ENCODE measurements at regions not wholly inside any gene's neighbourhood (a gene's known extent, or its start where the extent isn't known, plus 50 kb on each side); places are given as distances from the start of the nearest gene placed in this dataset.
A peak's percentile ranks its signal among the peaks of the same experiment; 100 is the strongest.

DNA sequence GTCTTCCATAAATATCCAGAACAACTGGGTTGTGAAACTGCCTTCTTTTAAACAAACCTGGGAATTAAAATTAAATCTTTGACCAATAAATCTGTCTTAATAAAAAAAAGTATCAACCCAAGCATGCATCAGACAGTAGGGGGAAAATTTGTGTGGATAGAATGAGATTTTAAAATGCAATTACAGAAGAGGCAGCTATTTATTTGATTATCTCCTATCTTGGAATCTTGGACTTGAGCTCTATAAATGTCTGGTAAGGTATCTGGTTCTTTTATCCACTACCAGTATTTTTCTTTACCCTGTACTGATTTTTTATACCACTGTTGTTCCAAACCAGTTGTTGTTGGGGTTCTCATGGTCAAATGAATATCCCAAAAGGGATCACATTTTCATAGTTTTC, 157.6 kb upstream of the VEPH1 start:
- Mint-ChIP-seq H3K36me3 (ENCODE audit: low read depth) (no peaks in the 10 kb centered on the region), H3K4me1 (no peaks in the 10 kb centered on the region), H3K9me3 (no peaks in the 10 kb centered on the region), H3K27ac (no peak overlapping the region), H3K4me3 (no peak overlapping the region), H3K27me3 (peaks cover 11% of the 10 kb centered on the region)
- ATAC-seq (replicated peaks), result no peak

- Mint-ChIP-seq H3K27me3 (no peaks in the 10 kb centered on the region), H3K4me3 (no peak overlapping the region), H3K9me3 (no peaks in the 10 kb centered on the region), H3K4me1 (no peaks in the 10 kb centered on the region), H3K36me3 (ENCODE audit: low read depth) (no peaks in the 10 kb centered on the region), H3K27ac (no peak overlapping the region)
- no peak for ATAC-seq (replicated peaks)
Measured at GRCh38 chr3:157652366-157652765, 149.2 kb upstream of the VEPH1 start.

- H3K27ac Mint-ChIP-seq, result no peak overlapping the region
- no peaks in the 10 kb centered on the region for H3K4me1 Mint-ChIP-seq
- no peak for ATAC-seq (replicated peaks)
- no peaks in the 10 kb centered on the region for H3K36me3 Mint-ChIP-seq (ENCODE audit: low read depth)
- H3K9me3 Mint-ChIP-seq, result no peaks in the 10 kb centered on the region
- H3K27me3 Mint-ChIP-seq, result no peaks in the 10 kb centered on the region
- no peak overlapping the region for H3K4me3 Mint-ChIP-seq
Measured at GRCh38 chr3:157650699-157651098, 147.5 kb upstream of the VEPH1 start.

- H3K27ac Mint-ChIP-seq, result no peak overlapping the region
- H3K4me1 Mint-ChIP-seq, result no peaks in the 10 kb centered on the region
- no peaks in the 10 kb centered on the region for H3K9me3 Mint-ChIP-seq
- H3K4me3 Mint-ChIP-seq, result no peak overlapping the region
- H3K27me3 Mint-ChIP-seq, result no peaks in the 10 kb centered on the region
- no peak for ATAC-seq (replicated peaks)
- H3K36me3 Mint-ChIP-seq (ENCODE audit: low read depth), result no peaks in the 10 kb centered on the region
Measured at GRCh38 chr3:157650172-157650571, 147.0 kb upstream of the VEPH1 start.

GRCh38 chr3:157649511-157649910, 146.3 kb upstream of the VEPH1 start:
- Mint-ChIP-seq H3K9me3 (no peaks in the 10 kb centered on the region), H3K27ac (no peak overlapping the region), H3K4me3 (no peak overlapping the region), H3K27me3 (no peaks in the 10 kb centered on the region), H3K4me1 (no peaks in the 10 kb centered on the region), H3K36me3 (ENCODE audit: low read depth) (no peaks in the 10 kb centered on the region)
- ATAC-seq (replicated peaks), result no peak

GRCh38 chr3:157647820-157648219, 144.6 kb upstream of the VEPH1 start:
- Mint-ChIP-seq H3K27ac (no peak overlapping the region), H3K27me3 (no peaks in the 10 kb centered on the region), H3K4me3 (no peak overlapping the region), H3K4me1 (no peaks in the 10 kb centered on the region), H3K9me3 (no peaks in the 10 kb centered on the region), H3K36me3 (ENCODE audit: low read depth) (no peaks in the 10 kb centered on the region)
- ATAC-seq (replicated peaks), result no peak

DNA sequence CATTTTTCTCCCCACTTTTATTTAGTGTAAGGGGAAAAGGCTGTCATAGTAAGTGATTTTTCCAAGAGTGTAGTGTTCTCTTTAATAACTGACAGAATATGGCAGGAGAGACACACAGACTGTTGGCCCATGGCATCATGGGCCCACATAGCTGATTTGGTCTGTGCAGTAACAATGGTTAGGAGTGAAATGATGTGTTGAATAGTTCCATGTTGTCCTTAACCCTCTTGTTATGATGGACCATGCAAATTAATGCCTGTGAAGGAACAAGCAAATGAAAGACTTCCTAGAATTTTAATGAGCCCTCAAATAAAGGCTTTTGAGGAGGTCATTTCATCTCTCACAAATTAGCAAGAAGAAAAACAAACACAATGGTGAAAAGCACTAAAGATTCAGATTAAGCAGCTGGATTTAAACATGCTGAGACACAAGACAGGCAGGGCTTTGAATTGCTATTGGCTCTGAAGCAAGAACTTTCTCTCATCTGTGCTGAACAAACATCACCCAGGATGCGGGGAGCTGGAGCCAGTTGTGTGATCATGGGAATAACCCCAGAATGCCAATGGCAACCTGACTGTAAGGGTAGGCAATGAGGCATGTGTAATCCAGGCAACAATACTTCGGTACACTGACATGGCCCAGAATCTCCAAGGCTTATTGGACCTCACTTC, 136.7 kb upstream of the VEPH1 start:
- H3K9me3 Mint-ChIP-seq, result peaks cover 8% of the 10 kb centered on the region
- H3K27ac Mint-ChIP-seq, result no peak overlapping the region
- peaks cover 8% of the 10 kb centered on the region for H3K27me3 Mint-ChIP-seq
- no peaks in the 10 kb centered on the region for H3K36me3 Mint-ChIP-seq (ENCODE audit: low read depth)
- no peak overlapping the region for H3K4me3 Mint-ChIP-seq
- ATAC-seq (replicated peaks), result no peak
- H3K4me1 Mint-ChIP-seq, result no peaks in the 10 kb centered on the region

- peaks cover 8% of the 10 kb centered on the region for H3K27me3 Mint-ChIP-seq
- H3K4me1 Mint-ChIP-seq, result no peaks in the 10 kb centered on the region
- no peak overlapping the region for H3K27ac Mint-ChIP-seq
- peaks cover 8% of the 10 kb centered on the region for H3K9me3 Mint-ChIP-seq
- no peaks in the 10 kb centered on the region for H3K36me3 Mint-ChIP-seq (ENCODE audit: low read depth)
- no peak overlapping the region for H3K4me3 Mint-ChIP-seq
- ATAC-seq (replicated peaks), result no peak
Measured at GRCh38 chr3:157637866-157638265, 134.7 kb upstream of the VEPH1 start.

GRCh38 chr3:157633241-157633640, 130.0 kb upstream of the VEPH1 start:
- Mint-ChIP-seq H3K27me3 (peaks cover 16% of the 10 kb centered on the region), H3K4me3 (no peak overlapping the region), H3K9me3 (peaks cover 8% of the 10 kb centered on the region)

GRCh38 chr3:157632075-157632474, 128.9 kb upstream of the VEPH1 start:
- Mint-ChIP-seq H3K27me3 (peaks cover 13% of the 10 kb centered on the region), H3K9me3 (no peaks in the 10 kb centered on the region), H3K36me3 (ENCODE audit: low read depth) (no peaks in the 10 kb centered on the region), H3K4me1 (no peaks in the 10 kb centered on the region), H3K27ac (no peak overlapping the region), H3K4me3 (no peak overlapping the region)
- ATAC-seq (replicated peaks), result no peak

More at GRCh38 chr3:157633241-157633640, 130.0 kb upstream of the VEPH1 start:
- H3K27ac Mint-ChIP-seq, result no peak overlapping the region
- no peaks in the 10 kb centered on the region for H3K36me3 Mint-ChIP-seq (ENCODE audit: low read depth)
- H3K4me1 Mint-ChIP-seq, result no peaks in the 10 kb centered on the region
- ATAC-seq (replicated peaks), result no peak

DNA sequence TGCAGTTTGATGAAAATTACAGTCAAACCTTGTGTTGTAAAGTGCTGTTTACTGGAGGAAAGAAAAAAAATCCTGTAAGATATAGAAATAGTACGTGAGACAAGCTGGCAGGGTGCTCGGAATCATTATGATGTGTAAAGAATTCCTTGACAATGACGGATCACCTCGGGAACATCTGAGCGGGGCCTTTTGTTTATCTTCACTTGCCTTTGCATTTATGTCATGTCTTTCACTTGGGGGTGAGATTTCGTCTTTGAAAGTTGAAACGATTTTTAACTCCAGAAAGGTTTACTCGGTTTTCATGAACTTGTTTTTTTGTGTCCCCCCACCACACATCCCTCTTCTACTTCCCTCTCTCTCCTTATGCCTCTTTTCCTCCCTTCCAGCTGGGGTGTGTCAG, 128.3 kb upstream of the VEPH1 start:
- Mint-ChIP-seq H3K4me3 (no peak overlapping the region), H3K27me3 (peaks cover 13% of the 10 kb centered on the region), H3K4me1 (no peaks in the 10 kb centered on the region), H3K27ac (no peak overlapping the region), H3K9me3 (no peaks in the 10 kb centered on the region), H3K36me3 (ENCODE audit: low read depth) (no peaks in the 10 kb centered on the region)
- no peak for ATAC-seq (replicated peaks)

- no peak overlapping the region for H3K27ac Mint-ChIP-seq
- H3K4me3 Mint-ChIP-seq, result no peak overlapping the region
- no peaks in the 10 kb centered on the region for H3K36me3 Mint-ChIP-seq (ENCODE audit: low read depth)
- H3K27me3 Mint-ChIP-seq, result peaks cover 12% of the 10 kb centered on the region
- H3K4me1 Mint-ChIP-seq, result no peaks in the 10 kb centered on the region
- no peak for ATAC-seq (replicated peaks)
- H3K9me3 Mint-ChIP-seq, result no peaks in the 10 kb centered on the region
Measured at GRCh38 chr3:157626817-157627216, 123.6 kb upstream of the VEPH1 start.

DNA sequence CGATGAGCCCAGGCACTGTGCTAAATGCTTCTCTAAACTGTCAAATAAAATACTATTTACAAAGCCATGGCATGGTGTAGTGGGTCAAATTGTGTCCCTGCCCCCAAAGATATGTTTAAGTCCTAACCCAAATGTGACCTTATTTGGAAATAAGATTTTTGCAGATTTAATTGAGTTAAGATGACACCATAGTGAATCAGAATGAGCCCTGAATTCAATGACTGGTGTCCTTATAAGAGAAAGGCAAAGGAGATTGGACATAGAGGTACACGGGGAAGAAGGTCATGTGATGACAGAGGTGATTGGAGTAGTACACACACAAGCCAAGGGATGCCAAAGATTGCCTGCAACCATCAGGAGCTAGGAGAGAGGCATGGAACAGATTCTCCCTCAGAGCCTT, 121.6 kb upstream of the VEPH1 start:
- Mint-ChIP-seq H3K36me3 (ENCODE audit: low read depth) (no peaks in the 10 kb centered on the region), H3K27me3 (peaks cover 5% of the 10 kb centered on the region), H3K4me3 (no peak overlapping the region), H3K4me1 (no peaks in the 10 kb centered on the region), H3K9me3 (no peaks in the 10 kb centered on the region), H3K27ac (no peak overlapping the region)
- no peak for ATAC-seq (replicated peaks)

DNA sequence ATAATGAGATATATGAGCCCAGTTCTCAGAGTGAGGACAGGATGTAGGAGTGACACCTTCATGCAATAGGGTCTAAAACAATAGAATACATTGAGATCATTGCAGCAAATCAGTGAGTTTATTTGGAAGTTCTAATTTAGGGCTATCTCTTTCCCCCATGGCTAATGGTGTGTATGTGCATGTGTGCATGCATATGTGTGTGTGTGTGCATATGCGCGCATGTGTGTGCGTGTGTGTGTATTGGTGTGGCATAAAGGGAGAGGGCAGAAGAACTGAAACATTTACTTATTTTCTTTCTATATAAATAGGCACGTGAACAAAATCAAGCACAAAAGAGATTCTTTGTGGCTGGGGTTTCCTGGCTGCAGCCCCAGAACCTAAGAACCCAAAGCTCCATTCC, 115.7 kb upstream of the VEPH1 start:
- Mint-ChIP-seq H3K27ac (no peak overlapping the region), H3K27me3 (no peaks in the 10 kb centered on the region), H3K4me1 (no peaks in the 10 kb centered on the region), H3K9me3 (no peaks in the 10 kb centered on the region), H3K4me3 (no peak overlapping the region), H3K36me3 (ENCODE audit: low read depth) (no peaks in the 10 kb centered on the region)
- no peak for ATAC-seq (replicated peaks)

- no peaks in the 10 kb centered on the region for H3K9me3 Mint-ChIP-seq
- no peaks in the 10 kb centered on the region for H3K36me3 Mint-ChIP-seq (ENCODE audit: low read depth)
- H3K4me1 Mint-ChIP-seq, result no peaks in the 10 kb centered on the region
Measured at GRCh38 chr3:157618075-157618760, 115.0 kb upstream of the VEPH1 start.

More at GRCh38 chr3:157618075-157618760, 115.0 kb upstream of the VEPH1 start:
- H3K27me3 Mint-ChIP-seq, result no peaks in the 10 kb centered on the region
- no peak overlapping the region for H3K4me3 Mint-ChIP-seq
- H3K27ac Mint-ChIP-seq, result peak overlapping the region; percentile 46
- ATAC-seq (replicated peaks), result peak; percentile 86
